T-helper 9 cell (primary cell): ENCODE measurements at regions not wholly inside any gene's neighbourhood (a gene's known extent, or its start where the extent isn't known, plus 50 kb on each side); places are given as distances from the start of the nearest gene placed in this dataset.

ENCODE experiments used
- DNase-seq: peaks from one replicate; pipeline ENCODE4 v3.0.0-alpha.2; 2020

- no peak for DNase-seq
Measured at GRCh38 chr3:106229495-106230278, 360.9 kb upstream of the CBLB start.

GRCh38 chr3:106231086-106231485 lies 362.3 kb upstream of the CBLB start:
- DNase-seq = no peak

- DNase-seq = no peak
Measured at GRCh38 chr3:106232956-106233355, 364.1 kb upstream of the CBLB start.

DNA sequence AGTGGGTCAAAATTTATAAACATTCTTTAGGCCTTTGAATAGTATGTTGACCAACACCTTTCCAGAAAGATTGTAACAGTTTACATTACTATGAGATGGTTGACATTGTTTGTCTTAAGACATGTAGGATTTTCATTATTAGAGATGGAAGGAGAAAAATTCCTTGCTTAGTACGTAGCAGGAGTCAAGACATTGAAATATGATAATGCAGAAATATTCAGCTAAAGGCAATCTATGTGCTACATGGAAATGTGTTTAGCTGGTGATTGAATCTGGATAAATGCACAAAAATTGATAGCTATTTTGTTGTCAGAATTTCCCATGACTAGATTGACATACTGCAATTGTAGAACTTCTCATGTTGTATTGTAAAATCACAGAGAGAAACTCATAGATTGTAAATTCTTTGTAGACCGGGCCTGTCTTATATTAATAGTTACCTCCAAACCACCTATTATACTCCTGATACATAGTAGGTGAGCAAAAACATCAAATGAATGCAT lies 370.4 kb upstream of the CBLB start:
- no peak for DNase-seq

- no peak for DNase-seq
Measured at GRCh38 chr3:106241593-106241992, 372.8 kb upstream of the CBLB start.

GRCh38 chr3:106242781-106243180 lies 374.0 kb upstream of the CBLB start:
- DNase-seq = no peak

GRCh38 chr3:106245400-106245799 lies 376.6 kb upstream of the CBLB start:
- no peak for DNase-seq

DNA sequence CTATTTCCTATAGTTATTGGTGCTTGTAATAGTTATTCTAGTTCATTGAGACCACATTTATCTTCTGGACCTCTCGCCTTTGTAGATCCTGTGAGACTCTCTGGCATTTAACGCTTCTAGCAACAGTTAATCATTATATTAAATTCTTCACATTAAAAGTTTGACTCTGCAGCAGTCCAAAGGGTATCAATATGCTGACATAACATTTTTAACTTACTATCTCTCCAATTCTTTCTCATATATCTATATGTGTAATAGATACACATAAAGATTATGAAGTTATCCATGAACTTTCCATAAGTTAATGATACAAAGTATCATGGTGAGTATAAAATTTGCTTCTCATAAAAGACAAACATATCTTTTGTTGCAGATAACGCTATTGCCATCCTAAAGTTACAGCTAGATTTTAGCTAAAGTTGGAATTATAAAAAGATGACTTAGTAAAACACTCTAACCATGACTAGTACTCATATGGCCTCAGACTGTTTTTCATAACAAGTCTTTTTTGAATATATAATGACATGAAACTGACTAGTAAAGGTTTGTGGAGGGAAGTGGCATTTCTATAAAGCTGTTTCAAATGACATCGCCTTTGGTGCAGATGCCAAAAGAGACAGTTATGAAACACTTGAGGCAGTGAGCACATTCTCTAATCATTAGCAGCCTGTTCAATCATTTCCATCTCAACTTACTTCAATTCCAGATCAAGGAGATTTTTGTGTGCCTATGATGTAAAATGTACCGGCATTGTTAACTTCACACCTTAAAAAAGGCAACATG lies 379.3 kb upstream of the CBLB start:
- DNase-seq = no peak

- DNase-seq = no peak
Measured at GRCh38 chr3:106249159-106249558, 380.3 kb upstream of the CBLB start.

DNA sequence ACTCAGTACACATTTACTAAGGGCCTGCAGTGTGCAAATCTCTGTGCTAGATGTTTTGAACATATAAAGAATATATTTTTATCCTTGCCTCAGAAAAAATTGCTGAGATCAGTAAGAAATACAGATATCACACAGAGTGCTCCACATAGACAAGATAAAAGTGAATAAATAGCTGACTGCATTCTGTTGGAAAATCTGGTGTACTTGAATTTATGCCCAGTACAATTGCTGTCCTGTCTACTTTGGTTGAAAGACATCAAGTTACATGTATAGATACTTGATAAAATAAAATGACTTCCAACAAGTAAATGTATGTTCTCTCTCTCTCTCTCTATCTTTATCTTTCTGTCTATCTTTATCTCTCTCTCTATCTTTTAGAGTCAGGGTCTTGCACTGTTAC lies 381.2 kb upstream of the CBLB start:
- DNase-seq = no peak

DNA sequence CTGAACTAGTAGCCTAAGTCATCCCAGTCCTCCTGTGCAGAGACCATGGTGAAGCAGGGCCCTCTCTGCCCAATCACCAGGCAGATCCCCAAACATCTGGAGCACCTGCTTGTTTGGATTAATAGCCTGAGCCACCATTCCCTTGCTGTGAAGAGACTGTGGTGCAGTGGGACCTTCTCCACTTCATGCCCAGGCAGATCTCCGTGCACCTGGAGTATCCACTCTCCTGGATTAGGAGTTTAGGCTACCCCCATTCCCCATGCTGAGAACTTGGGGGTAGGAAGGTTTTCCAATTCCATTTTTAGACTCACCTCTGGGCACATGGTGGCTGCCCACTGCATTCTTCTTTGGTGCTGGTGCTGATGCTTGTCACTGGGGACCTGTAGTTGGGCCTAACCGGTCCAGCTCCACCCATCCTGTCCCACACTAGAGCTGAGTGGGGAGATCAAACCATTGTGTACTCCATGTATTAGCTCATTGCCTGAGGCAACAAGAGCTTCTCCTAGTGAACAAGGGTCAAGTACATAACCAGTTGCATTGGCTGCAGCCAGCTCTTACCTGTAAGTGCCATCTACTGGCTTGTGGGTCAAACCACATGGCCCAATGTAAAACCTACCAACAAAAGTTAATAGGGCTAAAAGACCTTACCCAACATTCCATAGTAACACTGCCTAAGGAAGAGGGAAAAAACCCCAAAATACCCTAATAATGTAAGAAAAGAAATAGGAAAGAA lies 382.5 kb upstream of the CBLB start:
- DNase-seq = no peak

GRCh38 chr3:106255870-106256248 lies 387.0 kb upstream of the CBLB start:
- DNase-seq = no peak

DNA sequence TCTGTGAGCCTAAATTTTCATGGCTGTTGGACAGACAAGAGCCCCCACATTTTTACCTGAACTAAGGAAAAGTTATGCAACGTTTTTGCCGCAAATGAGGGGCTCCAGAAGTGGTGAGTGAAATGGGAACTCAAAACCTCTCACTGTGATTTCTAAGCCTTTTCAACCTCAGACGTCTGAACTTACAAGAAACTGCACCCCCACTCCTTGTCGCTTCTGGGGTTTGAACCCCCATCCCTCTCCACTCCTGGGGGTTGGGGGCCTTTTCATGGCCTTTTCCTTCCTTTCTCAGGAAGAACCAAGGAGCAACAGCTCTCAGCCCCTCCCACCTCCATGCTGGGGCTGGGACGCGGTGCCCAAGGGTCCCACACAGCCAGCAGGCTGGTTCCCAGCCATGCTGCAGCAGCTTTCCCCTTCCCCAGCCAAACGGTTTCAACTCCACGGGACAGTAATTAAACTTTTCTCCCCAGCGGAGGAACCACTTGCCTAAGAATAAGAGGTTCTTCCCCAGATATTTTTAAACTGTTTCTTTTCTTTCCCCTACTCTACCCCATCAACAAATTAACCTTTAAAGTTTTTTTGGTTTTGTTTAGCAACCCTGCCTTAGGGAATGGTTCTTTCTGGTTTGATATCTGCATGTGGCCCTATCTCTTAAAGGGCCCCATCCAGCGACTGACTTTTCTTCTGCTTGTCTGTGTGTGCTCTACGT lies 387.6 kb upstream of the CBLB start:
- DNase-seq = no peak

- DNase-seq = no peak
Measured at GRCh38 chr3:106257172-106257571, 388.4 kb upstream of the CBLB start.

DNA sequence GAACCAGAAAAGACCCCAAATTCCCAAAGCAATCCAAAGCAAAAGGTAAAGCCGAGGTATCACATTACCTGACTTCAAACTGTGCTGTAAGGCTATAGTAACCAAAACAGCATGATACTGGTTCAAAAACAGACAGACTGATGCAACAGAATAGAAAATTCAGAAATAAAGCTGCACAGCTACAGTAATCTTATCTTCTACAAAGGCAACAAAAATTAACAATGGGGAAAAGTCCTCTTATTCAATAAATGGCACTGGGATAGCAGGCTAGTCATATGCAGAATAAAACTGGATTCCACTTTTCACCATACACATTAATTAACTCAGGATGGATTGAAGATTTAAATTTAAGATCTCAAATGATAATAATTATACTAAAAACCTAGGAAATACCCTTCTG lies 392.6 kb upstream of the CBLB start:
- no peak for DNase-seq

- DNase-seq = no peak
Measured at GRCh38 chr3:106261915-106262683, 393.3 kb upstream of the CBLB start.

- DNase-seq = no peak
Measured at GRCh38 chr3:106263011-106263410, 394.2 kb upstream of the CBLB start.

DNA sequence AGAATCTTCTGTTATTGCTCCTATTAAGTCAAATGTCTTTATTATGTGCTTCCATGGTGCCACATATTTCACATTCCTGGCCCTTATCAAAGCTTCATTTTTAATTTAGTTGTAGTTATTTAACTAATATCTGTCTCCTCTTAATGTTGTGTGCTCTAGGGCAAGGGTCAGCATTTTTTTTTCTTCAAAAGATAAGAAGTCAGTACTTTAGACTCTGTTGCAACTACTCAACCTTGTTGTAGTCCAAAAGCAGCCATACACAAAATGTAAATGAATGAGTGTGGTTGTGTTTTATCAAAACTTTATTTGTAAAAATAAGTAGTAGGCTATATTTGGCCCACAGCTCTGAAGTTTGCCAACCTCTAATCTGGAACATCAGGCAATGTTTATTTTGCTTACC lies 394.7 kb upstream of the CBLB start:
- DNase-seq = no peak

- DNase-seq = no peak
Measured at GRCh38 chr3:106265704-106266103, 396.9 kb upstream of the CBLB start.

DNA sequence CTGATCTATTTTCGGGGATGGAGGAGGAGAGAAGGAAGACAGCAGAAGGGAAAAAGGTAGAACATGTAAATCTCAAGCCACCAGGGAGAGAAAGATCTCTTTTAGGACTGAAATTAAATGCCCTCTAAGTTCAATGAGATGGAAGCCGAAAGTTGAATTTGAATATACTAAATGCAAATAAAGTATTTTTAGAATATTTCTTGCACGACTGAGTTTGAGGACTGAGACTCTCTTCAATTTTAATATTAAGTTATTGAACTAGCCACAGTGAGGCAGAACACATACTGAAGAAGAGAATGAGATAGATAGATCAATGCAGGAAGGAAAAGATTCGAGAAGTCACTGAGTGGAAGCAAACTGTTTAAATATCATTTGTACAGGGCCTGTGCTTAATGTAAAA lies 399.9 kb upstream of the CBLB start:
- no peak for DNase-seq

DNA sequence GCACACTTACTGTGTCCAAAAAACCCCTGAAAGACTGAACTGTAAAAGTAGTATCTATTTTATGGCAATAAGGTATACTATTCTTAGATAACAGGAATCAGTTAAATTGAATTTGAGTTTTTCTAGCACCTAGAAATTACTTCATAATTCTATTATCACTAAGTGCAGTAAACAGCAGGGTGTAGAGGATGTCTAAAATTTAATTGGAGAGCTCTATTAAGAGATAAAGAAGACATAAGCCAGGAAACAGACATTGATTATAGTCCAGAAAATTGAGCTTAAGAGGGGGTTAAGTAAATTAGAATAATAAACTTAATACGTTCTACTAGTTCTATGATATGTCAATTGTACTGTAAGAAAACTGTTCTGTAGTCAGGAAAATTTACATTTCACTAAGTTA lies 403.5 kb upstream of the CBLB start:
- no peak for DNase-seq

- DNase-seq = no peak
Measured at GRCh38 chr3:106275592-106275991, 406.8 kb upstream of the CBLB start.
